ENCODE measurements at regions not wholly inside any gene's neighbourhood (a gene's known extent, or its start where the extent isn't known, plus 50 kb on each side); places are given as distances from the start of the nearest gene placed in this dataset.

- Histone ChIP-seq H3K9me3 (ENCODE audit: control insufficient read depth in 3 of 3, low read length in 3 of 3) (peaks cover 0 to 7% (median 5%) of the 10 kb centered on the region in 3 donors), H3K27me3 (ENCODE audit: control insufficient read depth in 3 of 3, insufficient read depth in 3 of 3, low read length in 3 of 3) (no peaks in the 10 kb centered on the region), H3K36me3 (ENCODE audit: control insufficient read depth in 3 of 3, insufficient read depth in 3 of 3, low read length in 3 of 3) (no peaks in the 10 kb centered on the region), H3K27ac (ENCODE audit: low read depth, low read length) (no peak overlapping the region), H3K4me3 (ENCODE audit: low read length in 3 of 3) (no peak overlapping the region), H3K9ac (ENCODE audit: low read depth in 1 of 3, low read length in 3 of 3) (no peak overlapping the region), H3K4me1 (ENCODE audit: control insufficient read depth in 3 of 3, insufficient read depth in 3 of 3, low read length in 3 of 3) (no peaks in the 10 kb centered on the region)
Measured at GRCh38 chrX:724256-724655, 93.7 kb downstream of the SHOX start.

GRCh38 chrX:723781-724180 lies 93.2 kb downstream of the SHOX start:
- Histone ChIP-seq H3K36me3 (ENCODE audit: control insufficient read depth in 3 of 3, insufficient read depth in 3 of 3, low read length in 3 of 3) (no peaks in the 10 kb centered on the region), H3K4me1 (ENCODE audit: control insufficient read depth in 3 of 3, insufficient read depth in 3 of 3, low read length in 3 of 3) (no peaks in the 10 kb centered on the region), H3K9ac (ENCODE audit: low read depth in 1 of 3, low read length in 3 of 3) (no peak overlapping the region), H3K4me3 (ENCODE audit: low read length in 3 of 3) (no peak overlapping the region), H3K27me3 (ENCODE audit: control insufficient read depth in 3 of 3, insufficient read depth in 3 of 3, low read length in 3 of 3) (no peaks in the 10 kb centered on the region), H3K27ac (ENCODE audit: low read depth, low read length) (no peak overlapping the region), H3K9me3 (ENCODE audit: control insufficient read depth in 3 of 3, low read length in 3 of 3) (peaks cover 0 to 7% (median 5%) of the 10 kb centered on the region in 3 donors)

DNA sequence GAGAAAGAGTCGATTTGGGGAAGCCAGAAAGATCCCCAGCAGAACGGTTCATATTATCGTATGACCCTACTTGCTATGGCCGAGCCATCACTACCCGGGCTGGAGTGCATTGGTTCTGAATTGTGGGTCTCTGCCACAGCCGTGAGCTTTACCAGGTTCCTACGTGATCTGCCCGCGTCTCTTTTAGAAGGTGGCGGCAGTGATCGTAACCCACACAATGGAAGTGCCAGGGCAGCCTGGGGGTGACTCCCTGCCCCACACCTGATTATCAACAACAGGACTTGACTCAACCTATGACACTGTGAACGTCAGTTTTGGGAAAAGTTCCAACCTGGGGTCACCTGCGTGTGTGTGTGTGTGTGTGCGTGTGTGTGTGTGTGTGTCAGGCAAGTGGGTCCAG lies 90.8 kb downstream of the SHOX start:
- Histone ChIP-seq H3K27ac (ENCODE audit: low read depth, low read length) (no peak overlapping the region), H3K36me3 (ENCODE audit: control insufficient read depth in 3 of 3, insufficient read depth in 3 of 3, low read length in 3 of 3) (no peaks in the 10 kb centered on the region), H3K4me3 (ENCODE audit: low read length in 3 of 3) (no peak overlapping the region), H3K9me3 (ENCODE audit: control insufficient read depth in 3 of 3, low read length in 3 of 3) (peaks cover 5 to 12% (median 6%) of the 10 kb centered on the region in 3 donors), H3K4me1 (ENCODE audit: control insufficient read depth in 3 of 3, insufficient read depth in 3 of 3, low read length in 3 of 3) (no peaks in the 10 kb centered on the region), H3K27me3 (ENCODE audit: control insufficient read depth in 3 of 3, insufficient read depth in 3 of 3, low read length in 3 of 3) (no peaks in the 10 kb centered on the region), H3K9ac (ENCODE audit: low read depth in 1 of 3, low read length in 3 of 3) (no peak overlapping the region)

DNA sequence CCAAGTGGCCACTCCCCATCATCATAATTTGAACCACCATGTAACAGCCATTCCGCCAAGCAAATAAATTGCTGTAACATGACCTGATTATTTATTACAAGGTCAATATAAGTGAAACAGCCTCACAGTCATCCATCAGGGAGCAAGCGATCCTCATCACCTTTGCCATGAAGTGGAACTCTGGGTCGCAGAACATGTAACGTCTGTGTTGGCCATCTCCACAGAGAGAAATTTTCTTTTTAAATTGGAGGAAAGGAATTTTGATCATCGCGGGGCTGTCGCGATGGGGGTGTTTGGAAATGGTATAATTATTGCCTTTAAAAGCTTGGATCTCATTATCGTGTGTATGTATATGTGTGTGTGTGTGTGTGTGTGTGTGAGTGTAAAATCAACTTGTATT lies 90.2 kb downstream of the SHOX start:
- H3K4me1 ChIP-seq (ENCODE audit: control insufficient read depth in 3 of 3, insufficient read depth in 3 of 3, low read length in 3 of 3) = no peaks in the 10 kb centered on the region
- no peaks in the 10 kb centered on the region for H3K27me3 ChIP-seq (ENCODE audit: control insufficient read depth in 3 of 3, insufficient read depth in 3 of 3, low read length in 3 of 3)
- H3K9me3 ChIP-seq (ENCODE audit: control insufficient read depth in 3 of 3, low read length in 3 of 3) = peaks cover 5 to 12% (median 6%) of the 10 kb centered on the region in 3 donors
- H3K4me3 ChIP-seq (ENCODE audit: low read length in 3 of 3) = no peak overlapping the region
- H3K36me3 ChIP-seq (ENCODE audit: control insufficient read depth in 3 of 3, insufficient read depth in 3 of 3, low read length in 3 of 3) = no peaks in the 10 kb centered on the region
- H3K9ac ChIP-seq (ENCODE audit: low read depth in 1 of 3, low read length in 3 of 3) = no peak overlapping the region
- H3K27ac ChIP-seq (ENCODE audit: low read depth, low read length) = no peak overlapping the region

GRCh38 chrX:720250-720649 lies 89.7 kb downstream of the SHOX start:
- no peaks in the 10 kb centered on the region for H3K27me3 ChIP-seq (ENCODE audit: control insufficient read depth in 3 of 3, insufficient read depth in 3 of 3, low read length in 3 of 3)
- no peaks in the 10 kb centered on the region for H3K4me1 ChIP-seq (ENCODE audit: control insufficient read depth in 3 of 3, insufficient read depth in 3 of 3, low read length in 3 of 3)
- H3K27ac ChIP-seq (ENCODE audit: low read depth, low read length) = no peak overlapping the region
- H3K9ac ChIP-seq (ENCODE audit: low read depth in 1 of 3, low read length in 3 of 3) = no peak overlapping the region
- peaks cover 6 to 12% (median 7%) of the 10 kb centered on the region in 3 donors for H3K9me3 ChIP-seq (ENCODE audit: control insufficient read depth in 3 of 3, low read length in 3 of 3)
- H3K36me3 ChIP-seq (ENCODE audit: control insufficient read depth in 3 of 3, insufficient read depth in 3 of 3, low read length in 3 of 3) = no peaks in the 10 kb centered on the region
- H3K4me3 ChIP-seq (ENCODE audit: low read length in 3 of 3) = no peak overlapping the region

- Histone ChIP-seq H3K9me3 (ENCODE audit: control insufficient read depth in 3 of 3, low read length in 3 of 3) (peaks cover 2 to 6% (median 5%) of the 10 kb centered on the region in 3 donors), H3K4me3 (ENCODE audit: low read length in 3 of 3) (no peak overlapping the region), H3K9ac (ENCODE audit: low read depth in 1 of 3, low read length in 3 of 3) (no peak overlapping the region), H3K27me3 (ENCODE audit: control insufficient read depth in 3 of 3, insufficient read depth in 3 of 3, low read length in 3 of 3) (no peaks in the 10 kb centered on the region), H3K27ac (ENCODE audit: low read depth, low read length) (no peak overlapping the region), H3K36me3 (ENCODE audit: control insufficient read depth in 3 of 3, insufficient read depth in 3 of 3, low read length in 3 of 3) (no peaks in the 10 kb centered on the region), H3K4me1 (ENCODE audit: control insufficient read depth in 3 of 3, insufficient read depth in 3 of 3, low read length in 3 of 3) (no peaks in the 10 kb centered on the region)
Measured at GRCh38 chrX:716136-716535, 85.5 kb downstream of the SHOX start.

DNA sequence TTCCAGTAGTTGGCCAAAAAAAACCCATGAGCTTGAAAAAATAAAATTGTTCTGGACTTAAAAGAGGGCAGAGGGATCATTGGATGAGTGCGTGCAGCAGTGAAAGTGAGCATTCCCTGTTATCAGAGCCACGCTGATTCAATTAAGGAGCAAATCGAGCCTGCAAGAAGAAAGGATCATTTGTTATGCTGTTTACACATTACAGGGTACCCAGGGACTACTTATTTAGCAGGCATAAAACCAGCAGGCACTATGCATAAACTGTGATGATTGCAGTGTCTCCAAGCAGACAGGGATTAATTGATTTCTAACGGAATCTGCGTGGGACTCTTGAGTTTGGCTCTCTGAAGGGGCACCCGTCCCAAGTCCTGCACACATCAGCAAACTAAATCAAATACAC lies 83.5 kb downstream of the SHOX start:
- no peaks in the 10 kb centered on the region for H3K4me1 ChIP-seq (ENCODE audit: control insufficient read depth in 3 of 3, insufficient read depth in 3 of 3, low read length in 3 of 3)
- H3K9ac ChIP-seq (ENCODE audit: low read depth in 1 of 3, low read length in 3 of 3) = no peak overlapping the region
- H3K4me3 ChIP-seq (ENCODE audit: low read length in 3 of 3) = no peak overlapping the region
- no peaks in the 10 kb centered on the region for H3K27me3 ChIP-seq (ENCODE audit: control insufficient read depth in 3 of 3, insufficient read depth in 3 of 3, low read length in 3 of 3)
- H3K27ac ChIP-seq (ENCODE audit: low read depth, low read length) = no peak overlapping the region
- no peaks in the 10 kb centered on the region for H3K36me3 ChIP-seq (ENCODE audit: control insufficient read depth in 3 of 3, insufficient read depth in 3 of 3, low read length in 3 of 3)
- peaks cover 2 to 6% (median 5%) of the 10 kb centered on the region in 3 donors for H3K9me3 ChIP-seq (ENCODE audit: control insufficient read depth in 3 of 3, low read length in 3 of 3)

All from skeletal muscle tissue (tissue), 3 donors.